ENCODE measurements at regions not wholly inside any gene's neighbourhood (a gene's known extent, or its start where the extent isn't known, plus 50 kb on each side); places are given as distances from the start of the nearest gene placed in this dataset.

GRCh38 chr2:55106148-55106547 is 55.9 kb upstream of the RTN4 start:
- peaks cover 5% of the 10 kb centered on the region for H3K4me1 ChIP-seq
- no peak overlapping the region for H3K4me3 ChIP-seq
- DNase-seq, result no peak
- no peaks in the 10 kb centered on the region for H3K9me3 ChIP-seq
- no peaks in the 10 kb centered on the region for H3K27me3 ChIP-seq
- TF ChIP-seq, protein P1, sequence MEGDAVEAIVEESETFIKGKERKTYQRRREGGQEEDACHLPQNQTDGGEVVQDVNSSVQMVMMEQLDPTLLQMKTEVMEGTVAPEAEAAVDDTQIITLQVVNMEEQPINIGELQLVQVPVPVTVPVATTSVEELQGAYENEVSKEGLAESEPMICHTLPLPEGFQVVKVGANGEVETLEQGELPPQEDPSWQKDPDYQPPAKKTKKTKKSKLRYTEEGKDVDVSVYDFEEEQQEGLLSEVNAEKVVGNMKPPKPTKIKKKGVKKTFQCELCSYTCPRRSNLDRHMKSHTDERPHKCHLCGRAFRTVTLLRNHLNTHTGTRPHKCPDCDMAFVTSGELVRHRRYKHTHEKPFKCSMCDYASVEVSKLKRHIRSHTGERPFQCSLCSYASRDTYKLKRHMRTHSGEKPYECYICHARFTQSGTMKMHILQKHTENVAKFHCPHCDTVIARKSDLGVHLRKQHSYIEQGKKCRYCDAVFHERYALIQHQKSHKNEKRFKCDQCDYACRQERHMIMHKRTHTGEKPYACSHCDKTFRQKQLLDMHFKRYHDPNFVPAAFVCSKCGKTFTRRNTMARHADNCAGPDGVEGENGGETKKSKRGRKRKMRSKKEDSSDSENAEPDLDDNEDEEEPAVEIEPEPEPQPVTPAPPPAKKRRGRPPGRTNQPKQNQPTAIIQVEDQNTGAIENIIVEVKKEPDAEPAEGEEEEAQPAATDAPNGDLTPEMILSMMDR (IDR thresholded peaks at IDR 0.05), result no peak
- intact Hi-C loops (cut with DNase I), result no loop called here
- H3K9ac ChIP-seq (ENCODE audit: low read depth in 2 of 2, low read length in 2 of 2), result no peak overlapping the region
- no peak overlapping the region for H3K27ac ChIP-seq
- no peaks in the 10 kb centered on the region for H3K36me3 ChIP-seq

DNA sequence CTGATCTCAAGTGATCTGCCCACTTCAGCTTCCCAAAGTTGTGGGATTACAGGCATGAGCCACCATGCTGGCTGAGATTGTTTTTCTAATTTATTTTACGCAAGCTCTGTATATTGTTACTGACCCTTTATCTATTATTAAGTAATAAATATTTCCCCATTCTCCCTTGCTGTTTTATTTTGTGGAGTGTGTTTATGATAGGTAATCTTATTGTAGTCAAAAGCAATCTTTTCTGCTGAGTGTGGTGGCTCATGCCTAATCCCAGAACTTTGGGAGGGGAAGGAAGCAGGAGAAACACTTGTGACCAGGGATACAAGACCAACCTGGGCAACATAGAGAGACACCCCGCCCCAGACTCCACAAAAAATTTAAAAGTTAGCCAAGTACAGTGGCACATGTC is 55.2 kb upstream of the RTN4 start:
- TF ChIP-seq, protein P1 (IDR thresholded peaks at IDR 0.05), result no peak
- Histone ChIP-seq H3K27me3 (no peaks in the 10 kb centered on the region), H3K9me3 (no peaks in the 10 kb centered on the region), H3K36me3 (no peaks in the 10 kb centered on the region), H3K27ac (no peak overlapping the region), H3K9ac (ENCODE audit: low read depth in 2 of 2, low read length in 2 of 2) (no peak overlapping the region), H3K4me3 (no peak overlapping the region), H3K4me1 (peaks cover 5% of the 10 kb centered on the region)
- DNase-seq, result no peak
- intact Hi-C loops (cut with DNase I), result no loop called here

- H3K4me1 ChIP-seq, result peaks cover 3% of the 10 kb centered on the region
- no peak overlapping the region for H3K9ac ChIP-seq (ENCODE audit: low read depth in 2 of 2, low read length in 2 of 2)
- no peaks in the 10 kb centered on the region for H3K27me3 ChIP-seq
- H3K9me3 ChIP-seq, result no peaks in the 10 kb centered on the region
- no peak overlapping the region for H3K27ac ChIP-seq
- no peak overlapping the region for H3K4me3 ChIP-seq
- H3K36me3 ChIP-seq, result no peaks in the 10 kb centered on the region
- intact Hi-C loops (cut with DNase I), result no loop called here
- TF ChIP-seq, protein P1 (IDR thresholded peaks at IDR 0.05), result no peak
- no peak for DNase-seq
Observed at GRCh38 chr2:55103046-55103445, 52.8 kb upstream of the RTN4 start.

DNA sequence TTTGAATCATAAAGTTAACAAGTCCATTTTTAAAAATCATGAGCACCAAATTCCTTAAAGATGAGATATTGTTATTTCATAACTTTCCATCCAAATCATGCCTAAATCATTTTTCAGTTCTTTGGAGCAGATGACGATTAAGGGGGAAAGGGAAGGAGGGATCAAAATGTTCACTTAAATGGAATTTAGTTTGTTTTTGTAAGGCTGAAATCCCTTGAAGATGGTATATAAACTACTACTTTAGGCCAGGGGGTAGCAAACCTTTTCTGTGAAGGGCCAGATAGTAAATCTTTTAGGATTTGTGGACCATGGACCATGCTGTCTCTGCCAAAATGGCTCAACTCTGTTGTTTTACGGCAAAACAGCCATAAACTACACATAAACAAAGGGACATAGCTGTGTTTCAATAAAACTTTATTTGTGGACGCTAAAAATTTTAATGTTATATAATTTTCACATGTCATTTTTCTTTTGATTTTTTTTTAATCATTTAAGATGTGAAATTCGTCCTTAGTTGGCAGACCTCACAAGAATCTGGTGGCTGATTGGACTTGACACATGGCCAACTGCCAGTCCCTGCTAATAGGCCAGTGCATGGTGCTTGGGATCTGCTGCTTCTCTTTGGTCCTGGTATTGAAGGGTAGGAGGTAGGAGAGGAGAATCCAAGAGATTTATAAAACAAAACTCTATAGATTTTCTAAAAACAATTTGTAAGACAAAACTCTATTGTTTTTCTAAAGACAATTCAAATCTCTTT is 52.0 kb upstream of the RTN4 start:
- H3K4me1 ChIP-seq, result peaks cover 3% of the 10 kb centered on the region
- H3K9ac ChIP-seq (ENCODE audit: low read depth in 2 of 2, low read length in 2 of 2), result no peak overlapping the region
- TF ChIP-seq, protein P1 (IDR thresholded peaks at IDR 0.05), result no peak
- H3K27me3 ChIP-seq, result no peaks in the 10 kb centered on the region
- H3K9me3 ChIP-seq, result no peaks in the 10 kb centered on the region
- H3K27ac ChIP-seq, result no peak overlapping the region
- H3K36me3 ChIP-seq, result no peaks in the 10 kb centered on the region
- DNase-seq, result no peak
- intact Hi-C loops (cut with DNase I), result no loop called here
- H3K4me3 ChIP-seq, result no peak overlapping the region

DNA sequence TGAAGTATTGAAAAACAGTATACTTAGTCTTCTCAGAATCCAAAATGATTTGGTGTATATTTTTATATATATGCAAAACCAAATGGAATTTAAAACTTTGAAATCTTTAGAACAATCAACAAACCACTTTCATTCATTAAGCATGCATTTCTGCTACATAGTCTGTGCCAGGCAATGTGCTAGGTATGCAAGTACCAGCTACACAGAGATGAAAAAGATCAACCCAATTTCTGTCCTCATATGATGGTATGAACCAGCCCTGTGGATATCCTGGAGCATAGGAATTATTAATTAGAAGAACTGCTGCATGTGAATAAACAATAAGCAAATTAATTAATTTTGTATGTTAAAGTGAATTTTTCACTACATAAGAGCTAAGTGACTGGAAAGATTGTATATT is 51.2 kb upstream of the RTN4 start:
- no peaks in the 10 kb centered on the region for H3K27me3 ChIP-seq
- no peak overlapping the region for H3K27ac ChIP-seq
- H3K36me3 ChIP-seq, result no peaks in the 10 kb centered on the region
- intact Hi-C loops (cut with DNase I), result no loop called here
- TF ChIP-seq, protein P1 (IDR thresholded peaks at IDR 0.05), result no peak
- no peaks in the 10 kb centered on the region for H3K9me3 ChIP-seq
- DNase-seq, result no peak
- peaks cover 3% of the 10 kb centered on the region for H3K4me1 ChIP-seq
- H3K9ac ChIP-seq (ENCODE audit: low read depth in 2 of 2, low read length in 2 of 2), result no peak overlapping the region
- H3K4me3 ChIP-seq, result no peak overlapping the region
